ENCODE measurements at regions not wholly inside any gene's neighbourhood (a gene's known extent, or its start where the extent isn't known, plus 50 kb on each side); places are given as distances from the start of the nearest gene placed in this dataset.
"Not testable (repeated sequence)": the region's sequence is repeated elsewhere in the genome, so short reads cannot be mapped to it uniquely, and the experiment has no call there.

DNA sequence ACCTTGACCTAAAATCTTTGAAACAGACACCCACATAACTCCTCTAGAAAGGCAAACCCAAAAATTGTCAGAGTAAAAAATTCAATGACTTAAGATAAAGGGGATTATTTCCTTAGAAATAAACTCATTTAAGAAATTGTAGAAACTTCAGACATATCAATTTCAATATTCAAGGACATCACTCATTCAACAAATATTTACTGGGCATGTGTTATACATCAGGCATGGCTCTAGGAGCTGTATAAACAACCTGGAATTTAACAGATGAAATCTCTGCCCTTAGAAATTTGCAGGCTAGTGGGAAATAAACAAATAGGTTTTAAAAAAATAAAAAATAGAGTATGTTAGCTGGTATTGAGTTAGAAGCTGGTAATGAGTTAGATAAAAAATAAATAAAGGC, 84.0 kb upstream of the LSM14A start:
- intact Hi-C loops (cut with DNase I; ENCODE audit: low total_unique reads) = no loop called here
- no peak for DNase-seq
- Histone ChIP-seq H3K27me3 (peaks cover 0 to 15% (median 0%) of the 10 kb centered on the region in 3 donors), H3K9me3 (no peaks in the 10 kb centered on the region), H3K4me3 (no peak overlapping the region), H3K36me3 (no peaks in the 10 kb centered on the region), H3K4me1 (no peaks in the 10 kb centered on the region), H3K27ac (no peak overlapping the region)
- no peak for TF ChIP-seq POLR2AphosphoS5 (IDR thresholded peaks at IDR 0.05)
- TF ChIP-seq EP300 (IDR thresholded peaks at IDR 0.05) = no peak
- TF ChIP-seq POLR2A (IDR thresholded peaks at IDR 0.05) = no peak
- TF ChIP-seq, protein P1, sequence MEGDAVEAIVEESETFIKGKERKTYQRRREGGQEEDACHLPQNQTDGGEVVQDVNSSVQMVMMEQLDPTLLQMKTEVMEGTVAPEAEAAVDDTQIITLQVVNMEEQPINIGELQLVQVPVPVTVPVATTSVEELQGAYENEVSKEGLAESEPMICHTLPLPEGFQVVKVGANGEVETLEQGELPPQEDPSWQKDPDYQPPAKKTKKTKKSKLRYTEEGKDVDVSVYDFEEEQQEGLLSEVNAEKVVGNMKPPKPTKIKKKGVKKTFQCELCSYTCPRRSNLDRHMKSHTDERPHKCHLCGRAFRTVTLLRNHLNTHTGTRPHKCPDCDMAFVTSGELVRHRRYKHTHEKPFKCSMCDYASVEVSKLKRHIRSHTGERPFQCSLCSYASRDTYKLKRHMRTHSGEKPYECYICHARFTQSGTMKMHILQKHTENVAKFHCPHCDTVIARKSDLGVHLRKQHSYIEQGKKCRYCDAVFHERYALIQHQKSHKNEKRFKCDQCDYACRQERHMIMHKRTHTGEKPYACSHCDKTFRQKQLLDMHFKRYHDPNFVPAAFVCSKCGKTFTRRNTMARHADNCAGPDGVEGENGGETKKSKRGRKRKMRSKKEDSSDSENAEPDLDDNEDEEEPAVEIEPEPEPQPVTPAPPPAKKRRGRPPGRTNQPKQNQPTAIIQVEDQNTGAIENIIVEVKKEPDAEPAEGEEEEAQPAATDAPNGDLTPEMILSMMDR (IDR thresholded peaks at IDR 0.05) = no peak

DNA sequence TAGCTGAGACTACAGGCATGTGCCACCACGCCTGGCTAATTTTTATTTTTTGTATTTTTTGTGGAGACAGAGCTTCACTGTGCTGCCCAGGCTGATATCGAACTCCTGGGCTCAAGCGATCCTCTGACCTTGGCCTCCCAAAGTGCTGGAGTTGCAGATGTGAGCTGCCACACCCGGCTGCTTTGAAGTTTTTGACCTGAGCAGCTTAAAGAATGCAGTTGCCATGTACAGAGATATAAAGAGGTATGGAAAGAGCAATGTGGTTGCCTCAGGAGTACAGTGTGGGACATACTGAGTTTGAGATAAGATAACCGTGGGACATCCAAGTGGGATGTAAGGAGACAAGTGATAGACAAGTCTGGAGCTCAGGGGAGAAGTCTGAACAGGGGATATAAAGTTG, 82.7 kb upstream of the LSM14A start:
- WGBS, 5 donors = 70 to 86% (median 77%) methylated on average over 5 of the region's 5 CpGs
- Histone ChIP-seq H3K9me3 (no peaks in the 10 kb centered on the region), H3K4me1 (no peaks in the 10 kb centered on the region), H3K36me3 (no peaks in the 10 kb centered on the region), H3K27ac (no peak overlapping the region), H3K4me3 (no peak overlapping the region), H3K27me3 (peaks cover 0 to 13% (median 0%) of the 10 kb centered on the region in 3 donors)
- intact Hi-C loops (cut with DNase I; ENCODE audit: low total_unique reads) = no loop called here
- TF ChIP-seq, protein P1 (IDR thresholded peaks at IDR 0.05) = no peak
- TF ChIP-seq EP300 (IDR thresholded peaks at IDR 0.05) (no peak), POLR2A (IDR thresholded peaks at IDR 0.05) (no peak), POLR2AphosphoS5 (IDR thresholded peaks at IDR 0.05) (no peak)
- DNase-seq = no peak

DNA sequence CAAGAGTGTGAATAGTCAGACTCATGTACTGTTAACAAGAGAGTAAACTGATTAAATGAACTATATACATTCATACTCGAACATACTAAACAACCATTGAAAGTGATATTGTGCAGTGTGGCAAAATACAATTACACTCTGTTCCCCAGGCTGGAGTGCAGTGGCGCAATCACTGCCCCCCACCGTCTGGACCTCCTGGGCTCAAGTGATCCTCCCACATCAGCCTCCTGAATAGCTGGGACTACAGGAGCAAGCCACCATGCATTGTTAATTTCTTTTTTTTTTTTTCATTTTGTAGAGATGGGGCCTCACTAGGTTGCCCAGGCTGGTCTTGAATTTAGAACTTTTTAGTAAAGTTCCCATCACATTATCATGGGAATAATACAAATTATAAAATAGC, 77.3 kb upstream of the LSM14A start:
- Histone ChIP-seq H3K27ac (no peak overlapping the region), H3K9me3 (no peaks in the 10 kb centered on the region), H3K36me3 (no peaks in the 10 kb centered on the region), H3K4me1 (peaks cover 0 to 9% (median 4%) of the 10 kb centered on the region in 4 donors), H3K27me3 (no peaks in the 10 kb centered on the region), H3K4me3 (no peak overlapping the region)
- DNase-seq = no peak
- no peak for TF ChIP-seq POLR2AphosphoS5 (IDR thresholded peaks at IDR 0.05)
- intact Hi-C loops (cut with DNase I; ENCODE audit: low total_unique reads) = loop anchor here (5.0 kb wide), 2 partner anchors 303 to 313 kb away; no protein-coding TSS in a partner anchor
- 73 to 83% (median 80%) methylated on average over 3 of the region's 3 CpGs for WGBS, 5 donors

DNA sequence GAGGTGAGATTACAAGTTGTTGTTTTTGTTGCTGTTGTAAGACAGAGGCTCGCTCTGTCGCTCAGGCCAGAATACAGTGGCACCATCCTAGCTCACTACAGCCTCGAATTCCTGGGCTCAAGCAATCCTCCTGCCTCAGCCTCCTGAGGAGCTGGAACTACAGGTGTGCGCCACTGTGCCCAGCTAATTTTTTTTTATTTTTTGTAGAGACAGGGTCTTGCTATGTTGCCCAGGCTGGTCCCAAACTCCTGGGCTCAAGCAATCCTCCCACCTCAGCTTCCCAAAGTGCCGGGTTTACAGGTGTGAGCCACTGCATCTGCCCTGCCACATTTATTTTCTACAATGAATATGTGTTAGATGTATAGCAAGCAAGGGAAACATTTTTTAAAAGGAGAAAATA, 76.9 kb upstream of the LSM14A start:
- 84 to 96% (median 93%) methylated on average over 5 of the region's 5 CpGs for WGBS, 5 donors
- intact Hi-C loops (cut with DNase I; ENCODE audit: low total_unique reads) = loop anchor here (5.0 kb wide), 1 partner anchor 313 kb away; no protein-coding TSS in a partner anchor
- DNase-seq, H3K4me3 ChIP-seq, H3K27ac ChIP-seq, H3K4me1 ChIP-seq, H3K27me3 ChIP-seq, H3K9me3 ChIP-seq, H3K36me3 ChIP-seq: not testable (repeated sequence)

DNA sequence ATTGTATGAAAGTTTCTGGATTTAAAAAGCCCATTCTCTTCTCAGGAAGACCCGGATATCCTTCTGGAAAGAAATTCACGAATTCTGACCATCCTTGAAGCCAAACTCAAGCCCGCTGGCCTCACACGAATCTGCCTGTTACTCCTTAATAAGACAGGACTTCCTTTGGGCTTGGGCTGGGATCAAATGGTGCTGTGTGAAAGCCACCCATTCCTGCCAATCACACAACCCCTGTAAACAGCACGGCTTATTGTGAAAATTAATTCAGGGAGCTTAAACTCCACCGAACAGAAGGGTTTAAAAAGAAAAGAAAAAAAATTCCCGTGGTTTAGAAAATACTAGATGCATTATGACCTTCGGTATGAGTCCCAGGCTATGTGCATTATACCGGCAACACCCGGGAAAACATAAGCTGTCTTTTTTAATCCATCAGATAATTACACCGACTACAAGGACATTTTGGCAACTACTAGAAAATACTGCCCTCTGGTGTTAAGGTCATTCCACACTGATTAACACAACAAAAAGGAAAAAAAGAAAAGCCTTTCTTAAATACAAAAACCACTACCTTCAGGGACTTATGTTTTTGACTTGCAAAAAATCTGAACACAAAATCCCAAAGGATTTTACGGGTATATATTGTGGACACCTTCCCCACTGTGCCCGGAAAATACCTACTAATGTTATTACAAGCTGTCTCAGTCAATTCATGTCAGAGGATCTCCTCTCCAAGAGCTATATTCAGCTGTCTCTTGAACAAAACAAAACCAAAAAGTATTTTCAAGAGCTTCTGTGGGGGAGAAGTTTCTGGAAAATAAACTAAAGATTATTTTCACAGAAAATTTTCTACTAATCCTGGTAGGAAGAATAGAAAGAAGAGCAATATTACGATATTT, 76.0 kb upstream of the LSM14A start:
- H3K9me3 ChIP-seq = no peaks in the 10 kb centered on the region
- no peak overlapping the region for H3K27ac ChIP-seq
- DNase-seq = peak in 1 of 2 donors; percentile 75
- no peaks in the 10 kb centered on the region for H3K27me3 ChIP-seq
- 21 to 25% (median 23%) methylated on average over 14 of the region's 14 CpGs for WGBS, 5 donors
- H3K4me1 ChIP-seq = peaks cover 0 to 9% (median 4%) of the 10 kb centered on the region in 4 donors
- TF ChIP-seq POLR2A (IDR thresholded peaks at IDR 0.05) = no peak
- TF ChIP-seq, protein P1 (IDR thresholded peaks at IDR 0.05) = peak in 5 of 7 experiments; percentile 20 to 71 (median 46)
- intact Hi-C loops (cut with DNase I; ENCODE audit: low total_unique reads) = loop anchor here (5.0 kb wide), 1 partner anchor 314 kb away; no protein-coding TSS in a partner anchor
- no peak overlapping the region for H3K4me3 ChIP-seq
- no peaks in the 10 kb centered on the region for H3K36me3 ChIP-seq

Measured in stomach (tissue), 8 donors.